HEK293 (cell line): ENCODE measurements at regions not wholly inside any gene's neighbourhood (a gene's known extent, or its start where the extent isn't known, plus 50 kb on each side); places are given as distances from the start of the nearest gene placed in this dataset.

Experiments used
- SCRT1 ChIP-seq: fragments of 450-650 bp; formaldehyde crosslinking; IDR thresholded peaks from 2 replicates; pipeline ENCODE4 v1.5.1; 2016; ENCODE audit warnings: missing biosample characterization, missing genetic modification characterization, borderline replicate concordance
- ZNF398 ChIP-seq: fragments of 450-650 bp; formaldehyde crosslinking; IDR thresholded peaks from 2 replicates; pipeline ENCODE4 v1.5.1; 2017; ENCODE audit warnings: missing biosample characterization, missing genetic modification characterization
- ZNF626 ChIP-seq: fragments of 450-650 bp; sonication (Bioruptor Pico); formaldehyde crosslinking; IDR thresholded peaks from 2 replicates; pipeline ENCODE4 v1.5.1; 2018; ENCODE audit warnings: missing biosample characterization, missing genetic modification characterization, inconsistent platforms
- ZNF629 ChIP-seq: fragments of 450-650 bp; formaldehyde crosslinking; IDR thresholded peaks from 2 replicates; pipeline ENCODE4 v1.5.1; 2017; ENCODE audit warnings: missing biosample characterization, missing genetic modification characterization
- TF ChIP-seq, protein P1 (sequence below): fragments of 450-650 bp; formaldehyde crosslinking; IDR thresholded peaks from 2 replicates; pipeline ENCODE4 v1.5.1; 2016; ENCODE audit warnings: missing biosample characterization, missing genetic modification characterization

DNA sequence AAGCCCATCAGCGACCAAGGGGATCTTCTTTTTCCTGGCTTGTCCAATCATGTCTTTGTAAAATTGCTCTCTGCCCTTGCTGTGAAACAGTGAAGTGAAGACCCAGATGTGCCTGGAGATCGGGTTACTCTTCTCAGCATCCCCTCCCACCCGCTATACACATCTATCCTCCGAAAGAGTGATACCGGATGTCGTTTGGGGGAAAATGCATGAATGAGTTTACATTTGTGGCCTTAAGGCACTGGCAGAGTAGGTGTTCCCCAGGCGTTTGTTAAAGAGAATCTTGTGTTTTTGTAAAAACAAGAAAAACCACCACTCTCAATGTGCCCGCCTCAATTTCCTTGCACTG is 528.3 kb downstream of the CMPK2 start:
- TF ChIP-seq, protein P1, sequence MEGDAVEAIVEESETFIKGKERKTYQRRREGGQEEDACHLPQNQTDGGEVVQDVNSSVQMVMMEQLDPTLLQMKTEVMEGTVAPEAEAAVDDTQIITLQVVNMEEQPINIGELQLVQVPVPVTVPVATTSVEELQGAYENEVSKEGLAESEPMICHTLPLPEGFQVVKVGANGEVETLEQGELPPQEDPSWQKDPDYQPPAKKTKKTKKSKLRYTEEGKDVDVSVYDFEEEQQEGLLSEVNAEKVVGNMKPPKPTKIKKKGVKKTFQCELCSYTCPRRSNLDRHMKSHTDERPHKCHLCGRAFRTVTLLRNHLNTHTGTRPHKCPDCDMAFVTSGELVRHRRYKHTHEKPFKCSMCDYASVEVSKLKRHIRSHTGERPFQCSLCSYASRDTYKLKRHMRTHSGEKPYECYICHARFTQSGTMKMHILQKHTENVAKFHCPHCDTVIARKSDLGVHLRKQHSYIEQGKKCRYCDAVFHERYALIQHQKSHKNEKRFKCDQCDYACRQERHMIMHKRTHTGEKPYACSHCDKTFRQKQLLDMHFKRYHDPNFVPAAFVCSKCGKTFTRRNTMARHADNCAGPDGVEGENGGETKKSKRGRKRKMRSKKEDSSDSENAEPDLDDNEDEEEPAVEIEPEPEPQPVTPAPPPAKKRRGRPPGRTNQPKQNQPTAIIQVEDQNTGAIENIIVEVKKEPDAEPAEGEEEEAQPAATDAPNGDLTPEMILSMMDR (tag by site-specific recombination): no peak
- no peak for TF ChIP-seq ZNF398 (tag by site-specific recombination)
- TF ChIP-seq ZNF626 (tag by site-specific recombination): no peak
- no peak for TF ChIP-seq SCRT1 (tag by site-specific recombination)
- no peak for TF ChIP-seq ZNF629 (tag by site-specific recombination)
